ENCODE measurements at regions not wholly inside any gene's neighbourhood (a gene's known extent, or its start where the extent isn't known, plus 50 kb on each side); places are given as distances from the start of the nearest gene placed in this dataset.

DNA sequence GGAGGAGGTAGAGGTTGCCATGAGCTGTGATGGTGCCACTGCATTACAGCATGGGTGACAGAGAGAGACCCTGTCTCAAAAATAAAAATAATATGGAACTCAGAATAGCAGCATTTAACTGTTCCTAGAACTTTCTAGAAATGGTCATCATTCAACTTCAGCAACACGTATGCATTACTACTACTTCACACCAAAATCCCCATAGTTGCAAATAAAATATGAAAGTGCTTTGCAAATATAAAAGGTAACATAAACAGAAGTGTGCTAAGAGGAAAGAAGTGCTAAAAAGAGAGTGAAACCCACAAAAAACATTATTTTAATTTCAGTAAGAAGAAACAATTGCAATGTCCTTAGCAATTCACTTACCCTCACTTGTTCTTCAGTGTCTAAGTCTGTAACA lies 169.7 kb upstream of the NUDT4 start:
- H3K36me3 ChIP-seq (ENCODE audit: insufficient read depth, low read length) = no peaks in the 10 kb centered on the region
- no peaks in the 10 kb centered on the region for H3K27me3 ChIP-seq (ENCODE audit: insufficient read depth, low read length)
- peaks cover 1% of the 10 kb centered on the region for H3K9me3 Mint-ChIP-seq (ENCODE audit: unreplicated experiment)
- H3K9ac ChIP-seq (ENCODE audit: low read length) = no peak overlapping the region
- H2AFZ ChIP-seq (ENCODE audit: low read depth, low read length) = no peak overlapping the region
- TF ChIP-seq CTCF (IDR thresholded peaks at IDR 0.05; ENCODE audit: insufficient read depth, low read depth, low read length) (no peak), EZH2 (IDR thresholded peaks at IDR 0.05; ENCODE audit: insufficient read depth, low read length) (no peak)
- H3K79me2 ChIP-seq (ENCODE audit: insufficient read depth, low read length) = no peaks in the 10 kb centered on the region
- H3K27ac Mint-ChIP-seq (ENCODE audit: unreplicated experiment) = no peak overlapping the region
- no peaks in the 10 kb centered on the region for H3K36me3 Mint-ChIP-seq (ENCODE audit: low read depth, unreplicated experiment)
- H4K20me1 ChIP-seq (ENCODE audit: insufficient read depth, low read length) = no peaks in the 10 kb centered on the region
- no peak overlapping the region for H3K4me3 ChIP-seq (ENCODE audit: insufficient read depth, low read depth, low read length)
- no peak for DNase-seq (ENCODE audit: low read depth)
- H3K27ac ChIP-seq (ENCODE audit: low read depth, low read length) = no peak overlapping the region
- no peaks in the 10 kb centered on the region for H3K27me3 Mint-ChIP-seq (ENCODE audit: low read depth, unreplicated experiment)
- no peaks in the 10 kb centered on the region for H3K9me3 ChIP-seq (ENCODE audit: insufficient read depth, low read depth, low read length)
- H3K4me2 ChIP-seq (ENCODE audit: low read length) = no peak overlapping the region
- H3K4me1 ChIP-seq (ENCODE audit: insufficient read depth, low read length) = no peaks in the 10 kb centered on the region
- H3K4me3 Mint-ChIP-seq (ENCODE audit: unreplicated experiment) = no peak overlapping the region
- FAIRE-seq = no peak
- H3K4me1 Mint-ChIP-seq (ENCODE audit: low read depth, unreplicated experiment) = no peaks in the 10 kb centered on the region

DNA sequence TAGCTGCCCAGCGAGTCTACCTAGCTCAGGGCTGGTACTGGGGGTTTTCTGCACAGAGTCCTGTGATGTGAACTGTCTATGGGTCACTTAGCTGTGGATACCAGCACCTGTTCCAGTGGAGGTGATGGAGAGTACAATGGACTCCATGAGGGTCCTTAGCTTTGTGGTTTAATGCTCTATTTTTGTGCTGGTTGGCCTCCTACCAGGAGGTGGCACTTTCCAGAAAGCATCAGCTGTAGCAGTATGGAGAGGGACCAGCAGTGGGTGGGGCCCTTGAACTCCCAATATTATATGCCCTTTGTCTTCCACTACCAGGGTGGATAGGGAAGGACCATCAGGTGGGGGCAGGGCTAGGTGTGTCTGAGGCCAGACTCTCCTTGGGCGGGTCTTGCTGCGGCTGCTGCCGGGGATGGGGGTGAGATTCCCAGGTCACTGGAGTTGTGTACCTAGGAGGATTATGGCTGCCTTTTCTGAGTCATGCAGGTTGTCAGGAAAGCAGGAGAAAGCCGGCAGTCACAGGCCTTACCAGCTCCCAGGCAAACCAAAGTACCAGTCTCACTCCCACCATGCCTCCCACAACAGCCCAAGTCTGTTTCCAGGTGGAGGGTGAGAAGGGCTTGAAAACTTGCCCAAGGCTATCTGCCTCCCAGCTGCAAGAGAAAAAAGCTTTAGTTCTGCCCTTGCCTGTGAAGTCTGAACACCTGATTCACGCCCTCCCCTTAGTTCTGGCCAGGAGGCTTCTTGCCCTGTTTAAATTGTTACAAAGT lies 163.0 kb upstream of the NUDT4 start:
- Mint-ChIP-seq H3K4me1 (ENCODE audit: low read depth, unreplicated experiment) (no peaks in the 10 kb centered on the region), H3K27me3 (ENCODE audit: low read depth, unreplicated experiment) (peaks cover 10% of the 10 kb centered on the region), H3K27ac (ENCODE audit: unreplicated experiment) (no peak overlapping the region), H3K9me3 (ENCODE audit: unreplicated experiment) (peaks cover 3% of the 10 kb centered on the region), H3K4me3 (ENCODE audit: unreplicated experiment) (no peak overlapping the region), H3K36me3 (ENCODE audit: low read depth, unreplicated experiment) (peaks cover 2% of the 10 kb centered on the region)
- no peak for FAIRE-seq
- Histone ChIP-seq H3K9ac (ENCODE audit: low read length) (no peak overlapping the region), H3K4me2 (ENCODE audit: low read length) (no peak overlapping the region), H3K36me3 (ENCODE audit: insufficient read depth, low read length) (no peaks in the 10 kb centered on the region), H2AFZ (ENCODE audit: low read depth, low read length) (no peak overlapping the region), H3K79me2 (ENCODE audit: insufficient read depth, low read length) (no peaks in the 10 kb centered on the region), H3K9me3 (ENCODE audit: insufficient read depth, low read depth, low read length) (peaks cover 3% of the 10 kb centered on the region), H3K4me3 (ENCODE audit: insufficient read depth, low read depth, low read length) (no peak overlapping the region), H3K27me3 (ENCODE audit: insufficient read depth, low read length) (no peaks in the 10 kb centered on the region), H4K20me1 (ENCODE audit: insufficient read depth, low read length) (no peaks in the 10 kb centered on the region), H3K27ac (ENCODE audit: low read depth, low read length) (no peak overlapping the region), H3K4me1 (ENCODE audit: insufficient read depth, low read length) (no peaks in the 10 kb centered on the region)
- no peak for DNase-seq (ENCODE audit: low read depth)
- TF ChIP-seq EZH2 (IDR thresholded peaks at IDR 0.05; ENCODE audit: insufficient read depth, low read length) (no peak), CTCF (IDR thresholded peaks at IDR 0.05; ENCODE audit: insufficient read depth, low read depth, low read length) (no peak)

DNA sequence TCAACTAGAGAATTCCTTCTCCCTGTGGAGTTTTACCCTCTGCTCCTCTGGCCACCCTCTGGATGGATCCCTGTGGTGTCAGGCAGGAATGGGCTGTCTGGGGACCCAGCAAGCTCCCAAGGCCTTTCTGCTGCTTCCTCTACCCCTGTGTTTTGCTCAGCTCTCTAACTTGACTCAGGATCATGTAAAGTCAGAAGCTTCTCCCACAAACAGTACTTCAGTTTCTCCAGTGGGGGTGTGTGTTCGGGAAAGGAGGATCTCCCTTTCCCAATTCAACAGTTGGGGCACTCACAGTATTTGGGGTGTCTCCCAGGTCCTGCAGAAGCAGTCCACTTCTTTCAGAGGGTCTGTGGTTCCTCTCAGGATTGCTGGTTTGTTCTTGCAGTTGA lies 162.4 kb upstream of the NUDT4 start:
- Histone ChIP-seq H3K9me3 (ENCODE audit: insufficient read depth, low read depth, low read length) (peaks cover 3% of the 10 kb centered on the region), H4K20me1 (ENCODE audit: insufficient read depth, low read length) (no peaks in the 10 kb centered on the region), H3K4me1 (ENCODE audit: insufficient read depth, low read length) (no peaks in the 10 kb centered on the region), H3K9ac (ENCODE audit: low read length) (no peak overlapping the region), H3K4me3 (ENCODE audit: insufficient read depth, low read depth, low read length) (no peak overlapping the region), H3K27ac (ENCODE audit: low read depth, low read length) (no peak overlapping the region), H3K4me2 (ENCODE audit: low read length) (no peak overlapping the region), H3K79me2 (ENCODE audit: insufficient read depth, low read length) (no peaks in the 10 kb centered on the region), H3K36me3 (ENCODE audit: insufficient read depth, low read length) (no peaks in the 10 kb centered on the region), H2AFZ (ENCODE audit: low read depth, low read length) (no peak overlapping the region), H3K27me3 (ENCODE audit: insufficient read depth, low read length) (no peaks in the 10 kb centered on the region)
- Mint-ChIP-seq H3K27ac (ENCODE audit: unreplicated experiment) (no peak overlapping the region), H3K9me3 (ENCODE audit: unreplicated experiment) (peaks cover 3% of the 10 kb centered on the region), H3K4me1 (ENCODE audit: low read depth, unreplicated experiment) (no peaks in the 10 kb centered on the region), H3K27me3 (ENCODE audit: low read depth, unreplicated experiment) (peaks cover 10% of the 10 kb centered on the region), H3K36me3 (ENCODE audit: low read depth, unreplicated experiment) (peaks cover 2% of the 10 kb centered on the region), H3K4me3 (ENCODE audit: unreplicated experiment) (no peak overlapping the region)
- TF ChIP-seq EZH2 (IDR thresholded peaks at IDR 0.05; ENCODE audit: insufficient read depth, low read length) (no peak), CTCF (IDR thresholded peaks at IDR 0.05; ENCODE audit: insufficient read depth, low read depth, low read length) (no peak)
- FAIRE-seq (no peak), DNase-seq (ENCODE audit: low read depth) (no peak)

Measured in astrocyte (in vitro differentiated cells and primary cell).